Dermis blood vessel endothelial cell (primary cell): ENCODE measurements at regions not wholly inside any gene's neighbourhood (a gene's known extent, or its start where the extent isn't known, plus 50 kb on each side); places are given as distances from the start of the nearest gene placed in this dataset.
A peak's percentile ranks its signal among the peaks of the same experiment; 100 is the strongest.

Source experiments
- DNase-seq: peaks from one replicate; pipeline ENCODE4 v3.0.0; 2010

GRCh38 chr4:184309241-184310170, 91.8 kb upstream of the ENPP6 start:
- no peak for DNase-seq

- no peak for DNase-seq
Measured at GRCh38 chr4:184306949-184307348, 89.3 kb upstream of the ENPP6 start.

GRCh38 chr4:184306470-184306869, 88.8 kb upstream of the ENPP6 start:
- DNase-seq, result no peak

- no peak for DNase-seq
Measured at GRCh38 chr4:184300816-184301215, 83.1 kb upstream of the ENPP6 start.

GRCh38 chr4:184298254-184298653, 80.6 kb upstream of the ENPP6 start:
- no peak for DNase-seq

- DNase-seq, result no peak
Measured at GRCh38 chr4:184295206-184295605, 77.5 kb upstream of the ENPP6 start.

GRCh38 chr4:184294606-184295133, 77.0 kb upstream of the ENPP6 start:
- DNase-seq, result no peak

GRCh38 chr4:184293552-184293951, 75.9 kb upstream of the ENPP6 start:
- peak; percentile 88 for DNase-seq

- DNase-seq, result peak; percentile 32
Measured at GRCh38 chr4:184292877-184293276, 75.2 kb upstream of the ENPP6 start.

GRCh38 chr4:184292465-184292867, 74.8 kb upstream of the ENPP6 start:
- no peak for DNase-seq

- no peak for DNase-seq
Measured at GRCh38 chr4:184289179-184289535, 71.5 kb upstream of the ENPP6 start.

- no peak for DNase-seq
Measured at GRCh38 chr4:184288451-184289178, 70.9 kb upstream of the ENPP6 start.

GRCh38 chr4:184287697-184288255, 70.1 kb upstream of the ENPP6 start:
- peak; percentile 53 for DNase-seq

- no peak for DNase-seq
Measured at GRCh38 chr4:184286358-184286757, 68.7 kb upstream of the ENPP6 start.

GRCh38 chr4:184284742-184285141, 67.1 kb upstream of the ENPP6 start:
- DNase-seq, result no peak

- DNase-seq, result no peak
Measured at GRCh38 chr4:184284336-184284690, 66.6 kb upstream of the ENPP6 start.

GRCh38 chr4:184283659-184284335, 66.1 kb upstream of the ENPP6 start:
- DNase-seq, result peak; percentile 37

- no peak for DNase-seq
Measured at GRCh38 chr4:184282895-184283654, 65.4 kb upstream of the ENPP6 start.

GRCh38 chr4:184282251-184282713, 64.6 kb upstream of the ENPP6 start:
- DNase-seq, result peak; percentile 43

- no peak for DNase-seq
Measured at GRCh38 chr4:184281231-184282139, 63.8 kb upstream of the ENPP6 start.

GRCh38 chr4:184280591-184281071, 63.0 kb upstream of the ENPP6 start:
- no peak for DNase-seq
